NOMO-1 treated with dmso at 0.1 percent for 144 hours (cell line): ENCODE measurements at regions not wholly inside any gene's neighbourhood (a gene's known extent, or its start where the extent isn't known, plus 50 kb on each side); places are given as distances from the start of the nearest gene placed in this dataset.
"Not testable (repeated sequence)": the region's sequence is repeated elsewhere in the genome, so short reads cannot be mapped to it uniquely, and the experiment has no call there.

Experiments
- DNase-seq: peaks from one replicate; lab custom pipeline; 2025; ENCODE audit not compliant: unreplicated experiment; lab: John Stamatoyannopoulos, UW

- DNase-seq = no peak
Measured at GRCh38 chrX:121407627-121408026, 360.2 kb downstream of the GLUD2 start.

DNA sequence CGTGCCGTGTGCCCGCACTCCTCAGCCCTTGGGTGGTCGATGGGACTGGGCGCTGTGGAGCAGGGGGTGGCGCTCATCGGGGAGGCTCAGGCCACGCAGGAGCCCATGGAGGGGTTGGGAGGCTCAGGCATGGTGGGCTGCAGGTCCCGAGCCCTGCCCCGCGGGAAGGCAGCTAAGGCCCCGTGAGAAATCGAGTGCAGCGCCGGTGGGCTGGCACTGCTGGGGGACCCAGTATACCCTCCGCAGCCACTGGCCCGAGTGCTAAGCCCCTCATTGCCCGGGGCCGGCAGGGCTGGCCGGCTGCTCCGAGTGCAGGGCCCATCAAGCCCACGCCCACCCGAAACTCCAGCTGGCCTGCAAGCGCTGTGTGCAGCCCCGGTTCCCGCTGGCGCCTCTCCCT lies 384.1 kb downstream of the GLUD2 start:
- DNase-seq = not testable (repeated sequence)

DNA sequence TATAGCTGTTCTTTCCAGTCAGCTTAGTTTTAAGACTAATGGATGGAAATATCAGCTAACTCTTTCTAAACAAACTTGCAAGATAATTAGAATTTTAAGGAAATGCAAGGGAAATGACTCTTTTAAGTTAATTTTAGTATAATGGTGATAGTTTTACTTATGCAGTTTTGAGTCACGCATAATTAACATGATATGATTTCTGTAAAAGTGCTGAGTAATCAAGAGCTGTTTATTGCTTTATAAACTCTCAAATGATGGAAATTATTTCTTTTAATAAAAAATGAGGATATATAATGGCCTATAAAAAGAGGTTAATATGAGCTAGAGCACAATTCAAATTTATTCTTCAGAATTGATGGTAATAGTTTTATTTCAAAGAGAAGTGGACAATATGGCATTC lies 385.9 kb downstream of the GLUD2 start:
- DNase-seq = no peak

- DNase-seq = not testable (repeated sequence)
Measured at GRCh38 chrX:121437666-121438065, 390.3 kb downstream of the GLUD2 start.

DNA sequence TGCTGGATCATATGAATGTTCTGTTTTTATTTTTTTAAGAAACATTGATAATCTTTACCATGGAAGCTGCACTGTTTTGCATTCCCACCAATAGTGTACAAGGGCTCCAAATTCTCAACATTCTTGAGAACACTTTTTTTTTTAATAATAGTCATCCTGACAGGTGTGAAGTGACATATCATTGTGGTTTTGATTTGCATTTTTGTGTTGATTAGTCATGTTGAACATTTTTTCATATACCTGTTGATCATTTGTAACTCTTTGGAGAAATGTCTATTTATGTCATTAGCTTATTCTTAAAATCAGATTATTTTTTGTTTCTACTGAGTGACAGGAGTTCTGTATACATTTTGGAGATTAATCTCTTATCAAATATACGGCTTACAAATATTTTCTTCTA lies 408.5 kb downstream of the GLUD2 start:
- DNase-seq = no peak

- no peak for DNase-seq
Measured at GRCh38 chrX:121456315-121456714, 408.9 kb downstream of the GLUD2 start.

- no peak for DNase-seq
Measured at GRCh38 chrX:121457096-121457495, 409.7 kb downstream of the GLUD2 start.

- no peak for DNase-seq
Measured at GRCh38 chrX:121479406-121479805, 432.0 kb downstream of the GLUD2 start.

- DNase-seq = no peak
Measured at GRCh38 chrX:121496966-121497365, 449.6 kb downstream of the GLUD2 start.

GRCh38 chrX:121504153-121504552 lies 456.7 kb downstream of the GLUD2 start:
- peak; percentile 26 for DNase-seq

GRCh38 chrX:121546317-121546716 lies 498.9 kb downstream of the GLUD2 start:
- DNase-seq = no peak

- no peak for DNase-seq
Measured at GRCh38 chrX:121558886-121559285, 511.5 kb downstream of the GLUD2 start.

- no peak for DNase-seq
Measured at GRCh38 chrX:121562616-121563015, 515.2 kb downstream of the GLUD2 start.

- no peak for DNase-seq
Measured at GRCh38 chrX:121569609-121570008, 522.2 kb downstream of the GLUD2 start.

DNA sequence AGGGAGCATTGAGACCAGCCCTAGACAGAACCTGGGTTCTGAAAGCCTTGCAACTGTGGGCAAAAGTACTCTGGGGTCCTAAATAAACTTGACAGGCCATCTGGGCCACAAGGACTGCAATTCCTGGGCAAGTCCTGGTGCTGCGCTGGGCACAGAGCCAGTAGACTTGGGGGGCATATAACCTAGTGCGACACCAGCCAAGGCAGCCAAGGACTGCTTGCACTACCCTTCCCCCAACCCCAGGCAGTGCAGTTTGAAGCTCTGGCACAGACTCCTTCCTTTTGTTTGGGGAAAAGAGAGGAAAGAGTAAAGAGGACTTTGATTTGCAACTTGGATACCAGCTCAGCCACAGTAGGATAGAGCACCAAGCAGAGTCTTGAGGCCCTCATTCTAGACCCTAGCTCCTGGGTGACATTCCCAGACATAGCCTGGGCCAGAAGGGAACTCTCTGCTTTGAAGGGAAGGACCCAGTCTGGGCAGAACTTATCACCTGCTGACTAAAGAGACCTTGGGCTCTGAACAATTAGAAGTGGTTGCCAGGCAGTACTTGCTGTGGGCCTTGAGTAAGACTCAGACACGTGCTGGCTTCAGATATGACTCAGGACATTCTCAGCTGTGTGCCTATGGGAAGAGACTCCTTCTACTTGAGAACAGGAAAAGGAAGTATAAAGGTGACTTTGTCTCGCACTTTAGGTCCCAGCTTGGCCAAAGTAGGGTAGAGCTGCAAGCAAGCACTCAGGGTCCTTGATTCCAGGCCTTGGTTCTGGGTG lies 522.8 kb downstream of the GLUD2 start:
- no peak for DNase-seq

DNA sequence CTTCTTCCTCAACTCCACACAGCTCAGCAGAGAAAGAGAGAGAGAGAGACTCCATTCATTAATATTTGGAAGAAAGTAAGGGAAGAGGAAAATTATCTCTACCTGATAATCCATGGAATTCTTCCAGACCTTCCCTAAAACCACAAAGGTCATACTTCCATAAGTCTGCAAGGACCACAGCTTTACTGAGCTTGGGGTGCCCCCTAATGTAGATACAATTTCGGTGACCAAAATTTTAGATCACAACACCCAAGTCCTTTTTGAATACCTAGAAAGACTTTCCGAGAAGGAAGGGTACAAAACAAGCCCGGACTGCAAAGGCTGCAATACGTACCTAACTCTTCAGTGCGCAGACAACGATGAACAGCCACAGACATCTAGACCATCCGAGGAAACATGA lies 523.9 kb downstream of the GLUD2 start:
- DNase-seq = no peak

GRCh38 chrX:121574384-121574783 lies 527.0 kb downstream of the GLUD2 start:
- not testable (repeated sequence) for DNase-seq

DNA sequence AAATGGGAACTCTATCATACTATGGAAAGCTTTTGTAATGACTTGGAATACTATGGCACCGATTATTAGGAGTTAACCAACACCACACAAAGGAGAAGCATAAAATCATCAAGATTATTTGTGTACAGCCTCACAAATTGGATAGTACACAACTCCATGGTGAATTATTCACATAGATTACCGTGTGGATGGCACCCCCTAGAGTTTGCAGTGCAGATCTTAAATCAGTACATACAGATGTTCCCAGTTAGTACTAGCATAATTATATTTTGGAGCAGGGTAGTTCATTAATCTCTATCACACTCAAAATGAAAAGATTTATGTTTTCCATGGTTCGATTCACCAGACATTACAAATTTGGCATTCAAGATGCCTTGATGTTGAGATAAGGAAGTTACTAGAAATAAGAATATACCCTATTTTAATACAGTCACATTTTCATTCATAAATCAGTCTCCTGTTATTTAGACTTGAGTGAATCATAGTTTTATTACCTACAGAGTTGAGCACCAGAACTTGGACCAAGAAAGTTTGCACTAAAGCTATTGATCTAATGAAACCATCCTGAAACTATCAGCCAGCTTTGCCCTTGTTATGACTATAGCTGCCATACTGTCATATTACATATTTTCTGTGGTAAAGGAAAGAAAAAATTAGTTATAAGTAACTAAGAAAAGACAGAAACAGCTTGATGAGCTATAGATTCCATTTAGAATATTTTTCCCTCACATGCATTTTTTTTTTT lies 531.8 kb downstream of the GLUD2 start:
- no peak for DNase-seq

- no peak for DNase-seq
Measured at GRCh38 chrX:121581885-121582284, 534.5 kb downstream of the GLUD2 start.

DNA sequence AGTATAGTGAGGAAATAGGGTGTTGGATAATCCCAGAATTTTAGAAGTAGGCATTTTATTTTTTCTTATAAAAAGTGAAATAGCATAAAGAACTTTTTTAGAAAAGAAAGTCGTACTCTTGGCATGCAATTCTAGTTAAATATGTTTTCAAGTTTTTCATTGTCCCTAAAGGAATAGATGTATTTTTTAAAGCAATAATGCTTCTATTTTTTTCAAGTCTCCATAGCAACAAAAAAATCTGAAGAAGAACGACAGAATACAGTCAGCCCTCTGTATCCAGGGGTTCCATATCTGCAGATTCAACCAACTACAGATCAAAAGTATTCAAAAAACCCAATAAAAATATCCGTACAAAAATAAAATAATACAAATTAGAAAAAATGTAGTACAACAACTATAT lies 538.2 kb downstream of the GLUD2 start:
- no peak for DNase-seq

- DNase-seq = no peak
Measured at GRCh38 chrX:121592884-121593283, 545.5 kb downstream of the GLUD2 start.

- DNase-seq = no peak
Measured at GRCh38 chrX:121598356-121598755, 550.9 kb downstream of the GLUD2 start.
